ENCODE measurements at regions not wholly inside any gene's neighbourhood (a gene's known extent, or its start where the extent isn't known, plus 50 kb on each side); places are given as distances from the start of the nearest gene placed in this dataset.
"Not testable (repeated sequence)": the region's sequence is repeated elsewhere in the genome, so short reads cannot be mapped to it uniquely, and the experiment has no call there.

DNA sequence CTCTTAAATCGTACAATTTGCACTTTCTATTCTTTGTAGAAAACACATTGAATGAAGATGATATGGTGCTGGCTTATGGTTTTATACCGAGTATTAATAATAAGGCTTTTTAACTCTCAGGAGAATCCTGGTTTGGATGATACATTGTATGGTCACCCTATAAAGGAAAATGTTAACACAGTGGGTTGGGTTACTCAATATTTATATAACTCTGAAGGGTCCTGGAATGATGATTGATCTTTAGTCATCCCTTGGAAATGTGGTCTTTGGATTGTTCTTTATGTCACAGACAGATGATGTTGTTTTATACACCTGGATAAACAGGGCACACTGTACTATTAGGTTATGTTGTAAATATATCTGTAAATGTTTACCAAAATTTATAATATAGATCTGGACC lies 496.2 kb upstream of the NDST4 start:
- no peak for DNase-seq (ENCODE audit: low spot score)

DNA sequence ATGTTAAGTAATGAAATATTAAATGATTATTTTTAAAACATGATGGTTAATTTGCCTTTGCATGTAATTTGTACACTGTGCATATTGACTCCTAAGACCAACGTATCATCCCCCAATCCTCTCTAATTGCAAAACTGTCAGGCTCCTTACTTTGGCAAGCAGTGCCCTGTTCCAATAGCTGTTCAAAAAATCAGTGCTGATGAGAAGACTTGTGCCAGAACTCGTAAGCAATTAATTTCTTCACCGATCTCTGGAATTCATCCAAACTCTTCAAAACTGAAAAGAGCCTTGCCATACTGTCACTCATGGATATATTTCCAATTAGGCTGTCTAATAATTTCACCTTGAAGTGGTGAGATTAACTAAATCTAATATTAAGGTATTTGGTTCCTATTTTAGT lies 493.9 kb upstream of the NDST4 start:
- no peak for DNase-seq (ENCODE audit: low spot score)

DNA sequence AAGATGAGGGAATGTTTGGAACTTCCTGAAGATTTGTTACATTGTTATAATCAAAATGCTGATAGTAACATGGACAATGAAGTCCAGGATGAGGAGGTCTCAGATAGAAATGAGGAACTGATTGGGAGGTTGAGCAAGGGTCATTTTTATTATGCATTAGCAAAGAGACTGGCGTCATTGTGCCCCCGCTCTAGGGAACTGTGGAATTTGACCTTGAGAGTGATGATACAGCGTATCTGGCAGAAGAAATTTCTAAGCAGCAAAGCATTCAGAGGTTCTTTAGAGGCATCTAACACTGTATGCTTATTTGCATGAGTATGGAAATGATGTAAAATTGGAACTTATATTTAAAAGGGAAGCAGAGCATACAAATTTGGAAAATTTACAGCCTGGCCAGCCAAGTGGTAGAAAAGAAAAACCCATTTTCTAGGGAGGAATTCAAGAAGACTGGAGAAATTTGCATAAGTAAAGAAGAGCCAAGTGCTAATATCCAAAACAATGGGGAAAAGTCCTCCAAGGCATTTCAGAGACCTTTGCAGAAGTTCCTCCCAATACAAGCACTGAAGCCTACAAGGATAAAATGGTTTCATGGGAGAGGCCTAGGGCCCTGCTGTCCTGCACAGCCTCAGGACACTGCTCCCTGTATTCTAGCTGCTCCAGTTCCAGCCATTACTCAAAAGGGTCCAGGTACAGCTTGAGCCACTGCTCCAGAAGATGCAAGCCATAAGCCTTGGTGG lies 483.0 kb upstream of the NDST4 start:
- DNase-seq (ENCODE audit: low spot score): no peak

DNA sequence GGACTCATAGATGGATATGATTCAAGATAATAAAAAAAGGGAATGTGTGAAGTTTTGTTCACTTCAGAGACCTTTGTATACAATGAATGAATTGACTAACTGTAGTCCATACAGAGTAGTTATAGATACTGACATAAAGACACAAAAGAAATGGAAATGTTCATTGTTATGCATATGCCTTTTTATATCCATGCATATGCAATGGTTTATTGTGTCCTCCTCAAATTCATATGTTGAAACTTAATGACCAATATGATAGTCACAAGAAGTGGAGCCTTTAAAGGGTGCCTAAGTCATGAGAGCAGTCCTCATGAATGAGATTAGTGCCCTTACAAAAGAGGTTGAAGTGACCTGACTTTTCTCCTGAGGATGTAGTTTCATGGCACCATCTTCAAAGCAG lies 467.5 kb upstream of the NDST4 start:
- DNase-seq (ENCODE audit: low spot score): no peak

DNA sequence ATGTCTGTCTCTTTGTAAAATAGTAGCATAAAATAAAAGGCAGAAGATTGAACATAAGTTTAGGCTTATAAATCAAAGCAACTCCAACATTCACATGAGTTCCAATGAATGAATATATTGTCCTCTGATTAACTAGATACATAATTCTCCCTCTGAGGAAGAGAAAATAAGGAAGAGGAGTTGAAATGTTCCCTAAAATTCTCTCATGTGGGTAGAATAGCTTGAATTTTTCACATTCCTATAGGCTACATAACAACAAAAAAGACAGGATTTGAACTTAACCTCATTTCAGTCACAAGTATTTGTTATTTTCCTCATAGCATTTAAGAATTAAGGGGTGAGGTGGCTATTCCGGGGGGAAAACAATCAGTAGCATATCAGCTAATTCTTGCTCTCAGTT lies 462.4 kb upstream of the NDST4 start:
- no peak for DNase-seq (ENCODE audit: low spot score)

DNA sequence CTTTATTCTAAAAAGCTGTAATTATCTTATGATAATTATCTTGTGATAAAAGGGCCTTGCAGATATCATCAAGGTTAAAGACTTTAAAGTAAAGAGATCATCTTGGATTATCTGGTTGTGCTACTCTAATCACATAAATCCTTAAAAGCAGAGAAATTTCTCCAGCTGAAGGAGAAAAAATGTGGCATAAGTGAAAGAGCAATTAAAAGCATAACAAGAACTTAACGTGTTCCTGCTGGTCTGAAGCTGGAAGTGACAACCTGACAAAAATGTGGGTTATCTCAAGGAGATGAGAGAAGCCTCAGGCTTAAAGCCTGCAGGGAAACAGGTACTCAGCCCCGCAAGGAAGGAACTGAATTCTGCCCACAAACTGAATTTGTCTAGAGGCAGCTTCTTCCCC lies 449.1 kb upstream of the NDST4 start:
- DNase-seq (ENCODE audit: low spot score): no peak

DNA sequence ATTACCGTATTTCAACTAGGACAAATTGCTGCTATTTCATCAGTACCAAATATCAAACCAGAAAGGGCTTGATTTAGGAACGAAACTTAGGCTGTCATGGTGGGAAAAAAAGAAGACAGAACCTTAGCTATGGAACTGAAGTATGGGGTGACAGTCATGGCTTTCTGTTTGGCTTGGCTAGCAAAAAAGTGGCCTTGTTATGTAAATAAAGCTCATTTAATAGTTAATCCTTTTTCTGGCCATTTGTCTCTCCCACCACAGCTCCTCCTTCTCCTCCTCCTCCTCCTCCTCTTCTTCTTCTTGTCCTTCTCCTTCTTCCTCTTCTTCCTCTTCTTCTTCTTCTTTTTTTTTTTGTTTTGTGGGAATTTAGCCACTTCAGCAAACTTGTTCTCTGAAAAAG lies 434.7 kb upstream of the NDST4 start:
- no peak for DNase-seq (ENCODE audit: low spot score)

DNA sequence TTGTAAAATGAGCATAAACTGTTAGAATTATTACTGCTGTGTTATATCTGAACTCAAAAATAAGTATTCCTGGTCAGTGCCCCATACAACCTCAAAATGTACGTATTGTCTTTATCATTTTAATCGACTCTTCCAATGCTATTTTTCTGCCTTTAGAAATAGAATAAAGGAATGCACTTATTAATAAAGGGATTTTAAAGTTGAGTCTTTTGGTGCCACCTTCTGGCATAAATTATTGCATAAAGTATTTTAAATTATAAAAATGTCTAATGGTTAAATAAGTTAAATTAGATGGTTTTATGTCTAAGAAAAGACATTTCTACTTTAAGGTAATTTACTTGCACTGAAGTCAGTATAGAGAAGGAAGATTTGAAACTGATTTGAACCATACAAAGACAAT lies 424.0 kb upstream of the NDST4 start:
- no peak for DNase-seq (ENCODE audit: low spot score)

DNA sequence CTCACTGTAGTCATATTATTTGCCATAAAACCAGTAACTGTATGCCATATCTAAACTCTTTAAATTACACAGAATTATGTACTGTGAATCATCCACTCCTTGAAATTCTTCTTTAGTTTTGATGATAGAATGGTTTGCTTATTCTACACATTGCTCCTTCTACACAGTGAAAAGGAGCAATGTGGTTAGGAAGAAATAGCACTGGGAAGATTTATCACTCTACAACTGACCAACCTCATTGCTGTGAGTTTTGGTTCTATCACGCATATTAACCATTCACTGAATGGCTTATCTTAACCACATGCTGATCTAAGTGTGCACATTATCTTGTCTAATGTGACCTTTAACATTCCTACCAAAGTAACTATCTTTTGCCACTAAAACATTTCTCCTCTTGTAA lies 415.7 kb upstream of the NDST4 start:
- no peak for DNase-seq (ENCODE audit: low spot score)

DNA sequence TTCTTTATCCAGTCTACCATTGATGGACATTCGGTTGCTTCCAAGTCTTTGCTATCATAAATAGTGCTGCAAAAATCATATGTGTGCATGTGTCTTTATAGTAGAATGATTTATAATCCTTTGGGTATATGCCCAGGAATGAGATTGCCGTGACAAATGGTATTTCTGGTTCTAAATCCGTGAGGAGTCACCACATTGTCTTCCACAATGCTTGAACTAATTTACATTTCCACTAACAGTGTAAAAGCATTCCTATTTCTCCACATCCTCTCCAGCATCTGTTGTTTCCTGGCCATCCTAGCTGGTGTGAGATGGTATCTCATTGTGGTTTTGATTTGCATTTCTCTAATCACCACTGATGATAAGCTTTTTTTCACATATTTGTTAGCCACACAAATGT lies 406.1 kb upstream of the NDST4 start:
- DNase-seq (ENCODE audit: low spot score): not testable (repeated sequence)

DNA sequence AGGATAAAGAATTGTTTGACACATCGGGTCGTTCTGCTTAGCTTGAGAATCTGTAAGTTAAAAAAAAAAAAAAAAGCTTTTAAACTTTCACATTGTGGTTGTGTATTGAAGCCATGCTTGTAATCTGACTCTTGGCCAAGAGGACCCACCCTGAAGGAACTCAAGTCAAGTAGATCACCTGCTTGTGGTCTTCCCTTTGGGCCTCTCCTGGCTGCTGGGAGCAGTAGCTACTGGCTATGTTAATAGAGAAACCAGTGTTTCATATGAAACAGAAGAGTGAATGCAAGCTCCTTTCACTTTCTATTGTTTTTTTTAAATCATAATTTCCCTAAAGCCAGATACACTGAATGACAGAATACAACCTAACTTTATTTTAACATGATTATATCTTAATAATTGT lies 402.4 kb upstream of the NDST4 start:
- no peak for DNase-seq (ENCODE audit: low spot score)

DNA sequence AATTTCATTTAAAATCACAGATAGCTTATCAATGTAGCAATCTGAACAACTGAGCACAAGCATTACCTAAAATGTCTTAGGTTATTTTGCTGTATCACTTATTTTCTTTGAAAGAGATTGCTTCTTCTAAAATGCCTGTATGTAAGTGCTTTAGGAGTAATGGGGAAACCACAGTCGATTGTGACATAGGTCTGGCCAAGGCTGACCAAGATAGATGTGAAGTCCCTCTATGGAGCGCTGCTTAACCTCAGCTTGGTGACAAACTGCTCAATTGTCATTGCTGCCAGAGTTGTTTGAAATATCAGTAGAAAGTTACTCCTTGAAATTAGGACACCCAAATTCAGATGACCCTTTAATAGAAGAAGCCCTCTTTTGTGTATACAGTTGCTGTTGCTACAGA lies 401.9 kb upstream of the NDST4 start:
- DNase-seq (ENCODE audit: low spot score): no peak

DNA sequence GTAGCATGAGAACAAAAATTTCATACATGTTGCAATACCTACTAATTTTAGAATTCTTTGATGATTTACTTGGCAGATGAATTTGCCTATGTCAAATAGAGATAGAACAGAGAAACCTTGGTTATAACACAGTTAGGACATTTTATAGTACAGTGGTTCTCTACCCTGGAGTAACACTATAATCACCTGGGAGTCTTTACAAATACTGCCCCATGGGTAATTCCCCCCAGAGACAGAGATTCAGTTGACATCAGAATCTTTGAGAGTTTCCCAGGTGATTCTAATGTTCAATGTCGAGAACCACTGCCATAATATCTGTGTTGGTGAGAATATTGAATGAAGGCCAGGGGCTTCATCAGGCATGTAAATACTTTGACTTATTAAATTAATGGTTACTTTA lies 401.3 kb upstream of the NDST4 start:
- no peak for DNase-seq (ENCODE audit: low spot score)

DNA sequence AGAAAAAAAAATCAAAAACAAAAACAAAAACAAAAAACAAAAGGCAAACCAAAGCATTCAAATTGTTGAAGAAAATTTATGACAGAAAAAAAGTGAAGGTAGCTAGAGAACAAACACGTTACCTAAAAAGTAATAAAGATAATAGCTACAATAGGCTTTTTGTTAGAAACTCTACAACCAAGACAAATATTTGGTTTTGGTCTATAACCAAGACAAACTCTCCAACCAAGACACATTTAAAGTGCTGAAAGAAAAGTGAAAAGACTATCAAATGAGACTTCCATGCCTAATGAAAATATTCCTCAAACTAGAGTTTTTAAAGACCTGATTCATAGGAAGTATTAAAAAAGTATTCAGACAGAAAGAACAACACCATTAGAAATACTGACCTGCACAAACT lies 391.9 kb upstream of the NDST4 start:
- no peak for DNase-seq (ENCODE audit: low spot score)

DNA sequence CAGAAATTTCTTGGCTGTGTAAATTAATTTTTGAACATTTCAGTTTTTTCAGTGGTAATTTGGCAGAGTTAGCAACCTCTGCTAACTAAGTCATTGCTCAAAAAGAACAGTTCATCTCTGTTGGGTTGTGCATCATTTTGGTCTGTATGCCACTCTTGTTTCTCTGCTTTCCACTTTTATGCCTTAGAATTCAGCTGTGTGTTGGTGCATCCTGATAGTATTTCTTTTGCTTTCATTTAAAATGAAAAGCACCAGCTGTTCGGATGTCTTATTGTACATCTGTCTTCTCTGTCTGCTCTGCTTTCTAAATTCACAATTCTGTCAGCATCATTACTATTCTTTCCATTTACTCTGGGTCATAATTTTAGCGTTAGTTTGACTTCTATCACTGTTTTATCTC lies 388.2 kb upstream of the NDST4 start:
- DNase-seq (ENCODE audit: low spot score): no peak

DNA sequence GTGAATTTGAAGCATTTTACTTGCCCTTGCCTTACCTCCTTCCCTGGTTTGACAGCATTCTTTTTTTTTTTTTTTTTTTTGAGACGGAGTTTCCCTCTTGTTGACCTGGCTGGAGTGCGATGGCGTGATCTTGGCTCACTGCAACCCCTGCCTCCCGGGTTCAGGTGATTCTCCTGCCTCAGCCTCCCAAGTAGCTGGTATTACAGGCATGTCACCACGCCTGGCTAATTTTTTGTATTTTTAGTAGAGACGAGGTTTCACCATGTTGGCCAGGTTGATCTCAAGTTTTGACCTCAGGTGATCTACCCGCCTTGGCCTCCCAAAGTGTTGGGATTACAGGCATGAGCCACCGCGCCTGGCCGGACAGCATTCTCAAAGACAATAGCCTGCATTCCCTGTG lies 380.4 kb upstream of the NDST4 start:
- not testable (repeated sequence) for DNase-seq (ENCODE audit: low spot score)

DNA sequence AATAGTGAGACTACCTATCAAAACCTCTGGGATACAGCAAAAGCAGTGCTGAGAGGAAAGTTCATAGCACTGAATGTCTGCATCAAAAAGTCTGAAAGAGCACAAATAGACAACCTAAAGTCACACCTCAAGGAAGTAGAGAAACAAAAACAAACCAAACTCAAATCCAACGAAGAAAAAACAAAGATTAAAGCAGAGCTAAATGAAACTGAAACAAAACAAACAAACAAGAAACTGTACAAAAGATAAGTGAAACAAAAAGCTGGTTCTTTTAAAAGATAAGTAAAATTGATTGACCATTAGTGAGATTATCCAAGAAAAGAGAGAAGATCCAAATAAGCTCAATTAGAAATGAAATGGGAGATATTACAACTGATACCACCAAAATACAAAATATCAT lies 378.3 kb upstream of the NDST4 start:
- DNase-seq (ENCODE audit: low spot score): no peak

DNA sequence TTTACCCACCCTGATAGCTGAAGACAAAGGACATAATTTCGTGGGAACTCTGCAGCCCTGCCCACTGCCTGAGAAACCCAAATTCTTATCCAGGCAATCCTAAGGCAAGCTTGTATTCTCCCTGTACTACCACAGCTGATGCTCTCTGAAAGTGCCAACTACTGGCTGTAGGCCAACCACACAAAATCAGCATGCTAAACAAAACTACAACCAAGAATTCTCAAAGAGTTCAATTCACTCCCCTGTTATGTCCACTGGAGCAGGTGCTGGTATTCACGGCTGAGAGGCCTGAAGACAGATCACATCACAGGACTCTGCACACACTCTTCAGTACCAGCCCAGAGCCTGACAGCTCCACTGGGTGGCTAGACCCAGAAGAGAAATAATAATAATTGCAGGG lies 375.9 kb upstream of the NDST4 start:
- DNase-seq (ENCODE audit: low spot score): no peak

DNA sequence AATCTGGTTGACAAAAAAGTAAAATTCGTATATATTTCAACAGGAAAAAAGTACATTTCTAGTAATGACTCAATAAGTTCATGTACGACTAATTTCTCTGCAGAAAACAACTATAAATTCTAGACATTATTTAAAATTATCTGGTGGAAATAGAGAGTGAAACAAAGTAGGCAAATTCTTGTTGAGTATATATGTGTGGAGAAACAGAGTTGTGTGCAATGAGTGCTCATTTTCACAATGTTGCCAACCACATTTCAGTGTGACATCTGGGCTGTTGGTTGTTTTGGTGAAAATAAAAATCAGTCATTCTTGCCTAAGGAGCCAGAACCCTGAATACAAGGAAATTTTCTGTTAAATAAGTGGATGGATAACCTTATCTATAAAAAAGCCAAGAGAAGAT lies 372.0 kb upstream of the NDST4 start:
- no peak for DNase-seq (ENCODE audit: low spot score)

DNA sequence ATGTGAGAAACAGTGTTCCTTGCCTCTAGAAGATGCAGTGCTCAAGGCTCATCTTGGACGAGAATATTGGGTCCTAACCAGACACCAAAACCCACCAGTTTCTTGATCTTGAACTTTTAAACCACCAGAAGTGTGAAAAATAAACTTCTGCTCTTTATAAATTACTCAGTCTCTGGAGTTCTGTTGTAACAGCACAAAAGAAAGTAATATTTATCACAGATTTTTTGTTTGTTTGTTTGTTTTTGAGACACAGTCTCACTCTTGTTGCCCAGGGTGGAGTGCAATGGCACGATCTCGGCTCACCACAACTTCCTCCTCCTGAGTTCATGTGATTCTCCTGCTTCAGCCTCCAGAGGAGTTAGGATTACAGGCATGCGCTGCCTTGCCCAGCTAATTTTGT lies 371.1 kb upstream of the NDST4 start:
- no peak for DNase-seq (ENCODE audit: low spot score)

DNA sequence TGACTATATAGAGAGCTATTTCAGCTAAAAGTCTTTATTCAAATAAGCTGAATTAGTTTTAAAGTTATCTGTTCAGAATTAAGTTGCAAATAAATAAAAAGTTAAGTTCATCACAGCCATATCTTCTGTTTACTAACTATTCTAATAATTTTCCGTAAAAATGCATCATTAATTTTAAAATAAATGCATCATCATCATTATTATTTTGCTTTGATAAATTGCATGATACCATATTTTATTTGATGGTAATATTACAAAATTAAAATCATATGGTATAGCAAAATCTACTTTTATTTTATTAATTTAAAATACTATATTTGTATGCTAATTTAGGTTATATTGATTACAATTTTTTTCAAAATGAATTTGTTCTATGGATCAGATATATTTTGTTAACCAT lies 357.3 kb upstream of the NDST4 start:
- no peak for DNase-seq (ENCODE audit: low spot score)

DNA sequence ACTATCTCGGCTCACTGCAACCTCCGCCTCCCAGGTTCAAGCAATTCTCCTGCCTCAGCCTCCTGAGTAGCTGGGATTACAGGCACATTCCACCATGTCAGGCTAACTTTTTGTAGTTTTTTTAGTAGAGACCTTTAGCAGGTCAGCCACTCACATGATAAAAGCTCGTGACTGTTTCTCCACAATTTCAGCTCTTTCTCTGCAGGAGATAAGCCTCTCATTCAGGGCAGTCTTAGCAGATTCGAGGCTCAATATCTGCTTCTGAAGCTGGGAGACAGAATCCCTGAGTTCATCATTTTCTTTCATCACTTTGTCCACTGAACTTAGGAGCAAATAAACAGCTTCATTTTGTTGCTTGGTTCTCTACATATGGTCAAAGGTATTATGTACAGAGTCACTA lies 345.9 kb upstream of the NDST4 start:
- DNase-seq (ENCODE audit: low spot score): not testable (repeated sequence)

DNA sequence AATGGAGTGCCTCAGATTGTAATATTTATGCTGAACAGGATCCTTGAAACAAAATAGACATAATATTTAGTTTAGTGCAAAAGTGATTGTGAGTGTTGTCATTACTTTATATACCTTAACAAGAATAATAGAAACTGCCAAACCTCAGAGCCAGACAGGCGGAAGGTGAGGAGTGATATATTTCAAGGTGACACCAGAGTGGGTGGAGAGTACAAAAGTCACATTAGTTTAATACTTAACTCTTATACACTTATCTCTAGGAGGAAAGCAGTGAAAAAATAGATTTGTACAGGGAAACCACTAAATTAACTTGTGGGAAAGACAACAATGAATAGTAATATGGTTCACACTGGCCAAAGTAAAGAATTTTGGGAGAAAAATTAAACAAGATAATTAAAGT lies 342.8 kb upstream of the NDST4 start:
- no peak for DNase-seq (ENCODE audit: low spot score)

DNA sequence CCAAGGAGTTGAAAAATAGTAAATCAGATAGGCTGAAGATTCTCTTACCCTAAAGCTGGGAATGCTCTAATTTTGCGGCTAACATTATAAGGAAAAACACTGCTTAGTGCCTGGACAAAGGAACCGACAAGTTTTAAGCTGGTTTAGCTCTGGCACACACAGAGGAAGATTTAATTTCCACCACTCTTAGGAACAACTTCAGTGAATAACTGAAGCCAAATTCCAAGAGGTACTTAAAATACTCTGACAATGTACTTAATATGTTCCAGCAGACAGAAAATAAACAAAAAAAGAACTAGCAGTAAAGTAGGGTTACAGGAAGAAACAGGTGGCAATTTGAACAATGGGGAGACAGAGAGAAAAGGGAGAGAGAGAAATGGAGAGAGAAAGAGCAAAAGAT lies 340.8 kb upstream of the NDST4 start:
- DNase-seq (ENCODE audit: low spot score): no peak

DNA sequence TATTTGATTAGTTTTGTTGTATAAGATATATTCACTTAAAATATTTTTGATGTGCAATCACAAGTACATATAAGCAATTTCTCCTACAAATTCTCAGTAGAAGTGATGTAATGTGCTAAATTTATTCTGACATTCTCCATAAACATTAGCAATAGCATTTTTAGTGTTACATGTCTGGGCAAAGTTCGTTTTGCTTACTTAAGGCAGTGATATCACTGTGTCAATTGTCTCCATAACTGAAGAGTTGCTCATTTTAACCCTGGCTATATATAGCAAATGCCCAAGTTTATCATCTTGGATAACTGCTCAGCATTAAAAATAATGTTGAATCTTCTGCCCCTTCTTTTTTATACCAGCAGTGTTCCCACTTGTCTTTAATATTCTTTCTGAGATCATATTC lies 340.0 kb upstream of the NDST4 start:
- DNase-seq (ENCODE audit: low spot score): no peak
